AG04449 (cell line): ENCODE measurements at regions not wholly inside any gene's neighbourhood (a gene's known extent, or its start where the extent isn't known, plus 50 kb on each side); places are given as distances from the start of the nearest gene placed in this dataset.
"Not testable (repeated sequence)": the region's sequence is repeated elsewhere in the genome, so short reads cannot be mapped to it uniquely, and the experiment has no call there.

ENCODE experiments used
- CTCF ChIA-PET: fragments of 350-600 bp; formaldehyde crosslinking; extraction: SDS; loops from one replicate; lab custom pipeline; 2021; ENCODE audit warnings: antibody characterized with exemption; lab: Yijun Ruan, JAX
- POLR2A ChIA-PET: fragments of 400-600, 350-600 bp; formaldehyde crosslinking; extraction: SDS; loops from one replicate; lab custom pipeline; 2020; ENCODE audit warnings: antibody characterized with exemption, inconsistent platforms; lab: Yijun Ruan, JAX
- DNase-seq: peaks from one replicate; pipeline ENCODE4 v3.0.0-alpha.2; 2010; ENCODE audit warnings: low read depth, low spot score
- H3K4me3 ChIP-seq: 2 replicates; pipeline ENCODE4 v1.5.1; 2011; ENCODE audit warnings: low read depth, mild to moderate bottlenecking, control low read depth, low read length
- CTCF ChIP-seq: IDR thresholded peaks from one replicate; pipeline ENCODE4 v1.5.1; 2011; ENCODE audit warnings: mild to moderate bottlenecking, moderate library complexity, low read length, control low read depth, inconsistent platforms; ENCODE audit not compliant: insufficient read depth; ENCODE audit errors: missing control alignments

- DNase-seq = no peak
- ChIA-PET POLR2A (no interaction called here), CTCF (no interaction called here)
- H3K4me3 ChIP-seq = no peak overlapping the region
- no peak for TF ChIP-seq CTCF
Observed at GRCh38 chr6:131460614-131461000, 112.4 kb upstream of the ARG1 start.

GRCh38 chr6:131469130-131469529 is 103.9 kb upstream of the ARG1 start:
- no peak for DNase-seq
- no peak overlapping the region for H3K4me3 ChIP-seq
- no peak for TF ChIP-seq CTCF
- CTCF ChIA-PET = no interaction called here
- POLR2A ChIA-PET = no interaction called here

GRCh38 chr6:131470534-131470933 is 102.5 kb upstream of the ARG1 start:
- H3K4me3 ChIP-seq = no peak overlapping the region
- ChIA-PET CTCF (no interaction called here), POLR2A (no interaction called here)
- no peak for TF ChIP-seq CTCF
- no peak for DNase-seq

- ChIA-PET CTCF (no interaction called here), POLR2A (no interaction called here)
- no peak for TF ChIP-seq CTCF
- no peak overlapping the region for H3K4me3 ChIP-seq
- DNase-seq = no peak
Observed at GRCh38 chr6:131471331-131471730, 101.7 kb upstream of the ARG1 start.

- H3K4me3 ChIP-seq, CTCF ChIA-PET, POLR2A ChIA-PET, DNase-seq: not testable (repeated sequence)
Observed at GRCh38 chr6:131473303-131473702, 99.7 kb upstream of the ARG1 start.

- no peak for DNase-seq
- TF ChIP-seq CTCF = no peak
- no peak overlapping the region for H3K4me3 ChIP-seq
- POLR2A ChIA-PET = no interaction called here
- CTCF ChIA-PET = no interaction called here
Observed at GRCh38 chr6:131476362-131476761, 96.7 kb upstream of the ARG1 start.

- CTCF ChIA-PET, H3K4me3 ChIP-seq, POLR2A ChIA-PET, DNase-seq: not testable (repeated sequence)
Observed at GRCh38 chr6:131478740-131479211, 94.2 kb upstream of the ARG1 start.
